PC-3 (cell line): ENCODE measurements at regions not wholly inside any gene's neighbourhood (a gene's known extent, or its start where the extent isn't known, plus 50 kb on each side); places are given as distances from the start of the nearest gene placed in this dataset.
A peak's percentile ranks its signal among the peaks of the same experiment; 100 is the strongest.

Experiments used
- ATAC-seq: fragments of 200-7000 bp; cut with Tn5 transposase; 2 replicates; pipeline ENCODE4 v1.9.1; 2020; ENCODE audit warnings: mild to moderate bottlenecking, moderate library complexity
- BruUV-seq: library from RNA; stranded (reverse); fragments of 400-500 nt; replicated peaks from 2 replicates; lab custom pipeline; 2021; lab: Mats Ljungman, UMichigan
- CTCF ChIA-PET: fragments of 300-600 bp; sonication (Branson Sonifier 250); formaldehyde crosslinking; loops from one replicate; lab custom pipeline; 2022; ENCODE audit warnings: antibody characterized with exemption; lab: Charles Lee
- POLR2A ChIA-PET: fragments of 300-600 bp; sonication (Branson Sonifier 250); formaldehyde crosslinking; loops from one replicate; lab custom pipeline; 2022; ENCODE audit warnings: antibody characterized with exemption; ENCODE audit not compliant: unreplicated experiment; lab: Charles Lee
- DNase-seq: peaks from one replicate; pipeline ENCODE4 v3.0.0-alpha.2; 2015
- H2AFZ ChIP-seq: fragments of 300-600 bp; sonication (generic); 2 replicates; pipeline ENCODE4 v1.6.0; 2016; ENCODE audit warnings: antibody characterized with exemption, low read length
- H3F3A ChIP-seq: fragments of 300-600 bp; sonication (generic); one replicate; pipeline ENCODE4 v1.6.0; 2017; ENCODE audit warnings: antibody characterized with exemption, low read length, control low read depth, mild to moderate bottlenecking; ENCODE audit not compliant: unreplicated experiment
- H3K27ac ChIP-seq: fragments of 300-600 bp; sonication (generic); 2 replicates; pipeline ENCODE4 v1.5.1; 2016; ENCODE audit warnings: mild to moderate bottlenecking, low read length
- H3K27me3 ChIP-seq: fragments of 300-600 bp; sonication (generic); 2 replicates; pipeline ENCODE4 v1.6.1; 2016; ENCODE audit warnings: low read length, mixed read lengths
- H3K36me3 ChIP-seq: fragments of 300-600 bp; sonication (generic); 2 replicates; pipeline ENCODE4 v1.6.1; 2016; ENCODE audit warnings: low read depth, mixed run types, low read length, mixed read lengths
- H3K4me1 ChIP-seq: fragments of 300-600 bp; sonication (generic); 2 replicates; pipeline ENCODE4 v1.5.1; 2016; ENCODE audit warnings: low read length; ENCODE audit not compliant: insufficient read depth
- H3K4me2 ChIP-seq: fragments of 300-600 bp; sonication (generic); 2 replicates; pipeline ENCODE4 v1.6.0; 2016; ENCODE audit warnings: low read length
- H3K4me3 ChIP-seq: fragments of 300-600 bp; sonication (generic); 2 replicates; pipeline ENCODE4 v1.5.1; 2016; ENCODE audit warnings: mild to moderate bottlenecking, low read length, mixed read lengths
- H3K79me2 ChIP-seq: fragments of 300-600 bp; sonication (generic); 2 replicates; pipeline ENCODE4 v1.6.1; 2017; ENCODE audit warnings: low read length, mixed read lengths
- H3K9ac ChIP-seq: fragments of 300-600 bp; sonication (generic); 2 replicates; pipeline ENCODE4 v1.6.0; 2016; ENCODE audit warnings: mild to moderate bottlenecking, low read length
- H3K9me2 ChIP-seq: fragments of 300-600 bp; sonication (generic); replicated peaks from 2 replicates; pipeline ENCODE4 v1.6.1; 2016; ENCODE audit warnings: mixed run types, low read length, mixed read lengths
- H3K9me3 ChIP-seq: fragments of 300-600 bp; sonication (generic); 2 replicates; pipeline ENCODE4 v1.6.1; 2016; ENCODE audit warnings: low read length, mixed read lengths
- H4K20me1 ChIP-seq: fragments of 300-600 bp; sonication (generic); 2 replicates; pipeline ENCODE4 v1.6.1; 2016; ENCODE audit warnings: low read length, mixed read lengths
- EZH2 ChIP-seq: fragments of 300-600 bp; sonication (generic); IDR thresholded peaks from one replicate; pipeline ENCODE4 v1.6.1; 2017; ENCODE audit warnings: antibody characterized with exemption, mild to moderate bottlenecking, low read length; ENCODE audit not compliant: unreplicated experiment
- EZH2phosphoT487 ChIP-seq: fragments of 300-600 bp; sonication (generic); IDR thresholded peaks from 2 replicates; pipeline ENCODE4 v1.6.1; 2018; ENCODE audit warnings: mild to moderate bottlenecking, antibody characterized with exemption, low read length, borderline replicate concordance
- intact Hi-C: fragments of 100-400 bp; cut with micrococcal nuclease; formaldehyde crosslinking; loops from 2 replicates; pipeline ENCODE4 v1.9.0; 2023
- TF ChIP-seq, protein P1 (sequence below): fragments of 300-600 bp; sonication (generic); conservative IDR thresholded peaks from 2 replicates; pipeline ENCODE4 v1.5.1; 2017; ENCODE audit warnings: antibody characterized with exemption, low read depth, mild to moderate bottlenecking, low read length

DNA sequence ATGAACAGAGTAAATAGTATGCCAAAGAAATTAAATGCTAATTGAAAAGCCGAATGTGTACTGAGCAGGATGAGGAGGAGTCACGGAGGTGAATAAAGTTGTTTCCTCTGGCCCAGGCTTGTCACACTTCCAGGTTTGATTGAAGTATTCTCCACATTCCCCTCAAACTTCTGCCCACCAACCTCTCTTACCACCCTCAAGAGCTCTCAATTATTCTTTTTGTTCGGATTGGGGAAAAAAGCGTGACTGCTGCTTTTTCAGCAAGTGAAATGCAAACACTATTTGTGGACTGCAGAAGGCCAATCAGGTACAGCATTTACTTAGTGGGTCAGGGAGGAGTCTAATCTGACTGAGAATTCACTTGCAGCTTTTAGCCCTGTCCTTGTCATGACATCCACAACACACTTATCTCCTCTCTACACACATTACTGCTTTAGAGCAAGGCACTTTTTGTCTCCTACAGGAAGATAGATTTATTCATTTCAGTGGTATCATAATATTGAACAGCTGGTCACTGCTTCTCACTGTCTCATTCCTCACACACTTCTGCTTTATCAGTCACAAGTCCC, 375.6 kb upstream of the PRMT6 start:
- no peak overlapping the region for H3K27ac ChIP-seq
- H3K4me1 ChIP-seq, result peaks cover 51% of the 10 kb centered on the region
- H3K9me2 ChIP-seq, result no peaks in the 10 kb centered on the region
- no peak overlapping the region for H3K4me3 ChIP-seq
- ATAC-seq, result no peak
- no peaks in the 10 kb centered on the region for H4K20me1 ChIP-seq
- no peaks in the 10 kb centered on the region for H3K27me3 ChIP-seq
- no peak for DNase-seq
- no peaks in the 10 kb centered on the region for H3K9me3 ChIP-seq
- no peaks in the 10 kb centered on the region for H3K36me3 ChIP-seq
- no peak overlapping the region for H3K4me2 ChIP-seq
- no peaks in the 10 kb centered on the region for H3F3A ChIP-seq
- BruUV-seq, result no TSS peak
- H3K9ac ChIP-seq, result no peak overlapping the region
- CTCF ChIA-PET, result no interaction called here
- intact Hi-C loops, result no loop called here
- POLR2A ChIA-PET, result no interaction called here
- TF ChIP-seq, protein P1, sequence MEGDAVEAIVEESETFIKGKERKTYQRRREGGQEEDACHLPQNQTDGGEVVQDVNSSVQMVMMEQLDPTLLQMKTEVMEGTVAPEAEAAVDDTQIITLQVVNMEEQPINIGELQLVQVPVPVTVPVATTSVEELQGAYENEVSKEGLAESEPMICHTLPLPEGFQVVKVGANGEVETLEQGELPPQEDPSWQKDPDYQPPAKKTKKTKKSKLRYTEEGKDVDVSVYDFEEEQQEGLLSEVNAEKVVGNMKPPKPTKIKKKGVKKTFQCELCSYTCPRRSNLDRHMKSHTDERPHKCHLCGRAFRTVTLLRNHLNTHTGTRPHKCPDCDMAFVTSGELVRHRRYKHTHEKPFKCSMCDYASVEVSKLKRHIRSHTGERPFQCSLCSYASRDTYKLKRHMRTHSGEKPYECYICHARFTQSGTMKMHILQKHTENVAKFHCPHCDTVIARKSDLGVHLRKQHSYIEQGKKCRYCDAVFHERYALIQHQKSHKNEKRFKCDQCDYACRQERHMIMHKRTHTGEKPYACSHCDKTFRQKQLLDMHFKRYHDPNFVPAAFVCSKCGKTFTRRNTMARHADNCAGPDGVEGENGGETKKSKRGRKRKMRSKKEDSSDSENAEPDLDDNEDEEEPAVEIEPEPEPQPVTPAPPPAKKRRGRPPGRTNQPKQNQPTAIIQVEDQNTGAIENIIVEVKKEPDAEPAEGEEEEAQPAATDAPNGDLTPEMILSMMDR, result no peak
- TF ChIP-seq EZH2phosphoT487 (no peak), EZH2 (no peak)
- H3K79me2 ChIP-seq, result no peaks in the 10 kb centered on the region
- H2AFZ ChIP-seq, result no peak overlapping the region

DNA sequence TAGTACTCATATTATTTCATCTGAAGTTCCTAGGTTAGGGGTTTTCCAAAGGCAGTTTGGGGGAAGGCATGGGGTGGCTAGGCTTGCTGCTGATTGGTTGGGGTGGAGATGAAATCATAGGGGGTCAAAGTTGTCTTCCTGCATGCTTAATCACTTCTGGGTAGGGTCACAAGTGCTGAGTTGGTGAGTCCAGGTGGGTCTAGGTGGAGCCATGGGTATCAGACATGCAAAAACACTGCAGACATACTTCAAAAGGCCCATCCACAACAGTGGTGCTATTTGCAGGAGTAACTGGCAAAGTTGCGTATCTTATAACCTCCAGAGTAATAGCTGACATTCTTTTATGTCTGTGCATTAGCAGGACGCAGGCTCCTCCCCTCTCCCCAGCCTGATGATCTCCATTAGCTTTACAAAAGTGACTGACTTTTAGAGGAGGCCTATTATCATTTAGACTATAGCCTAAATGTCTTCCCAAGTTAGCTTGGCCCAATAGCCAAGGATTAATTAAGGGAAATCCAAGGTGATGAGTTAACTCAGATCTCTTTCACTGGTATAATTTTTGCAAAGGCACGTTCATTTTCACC, 374.4 kb upstream of the PRMT6 start:
- Histone ChIP-seq H3K27ac (no peak overlapping the region), H3K79me2 (no peaks in the 10 kb centered on the region), H3F3A (no peaks in the 10 kb centered on the region), H3K27me3 (no peaks in the 10 kb centered on the region), H3K9me3 (no peaks in the 10 kb centered on the region), H2AFZ (no peak overlapping the region), H3K4me3 (no peak overlapping the region), H3K4me2 (no peak overlapping the region), H3K4me1 (peaks cover 40% of the 10 kb centered on the region), H3K36me3 (no peaks in the 10 kb centered on the region), H3K9me2 (no peaks in the 10 kb centered on the region), H3K9ac (no peak overlapping the region), H4K20me1 (no peaks in the 10 kb centered on the region)
- POLR2A ChIA-PET, result no interaction called here
- CTCF ChIA-PET, result no interaction called here
- DNase-seq (no peak), ATAC-seq (no peak)
- BruUV-seq, result no TSS peak
- TF ChIP-seq, protein P1, result no peak
- intact Hi-C loops, result no loop called here

DNA sequence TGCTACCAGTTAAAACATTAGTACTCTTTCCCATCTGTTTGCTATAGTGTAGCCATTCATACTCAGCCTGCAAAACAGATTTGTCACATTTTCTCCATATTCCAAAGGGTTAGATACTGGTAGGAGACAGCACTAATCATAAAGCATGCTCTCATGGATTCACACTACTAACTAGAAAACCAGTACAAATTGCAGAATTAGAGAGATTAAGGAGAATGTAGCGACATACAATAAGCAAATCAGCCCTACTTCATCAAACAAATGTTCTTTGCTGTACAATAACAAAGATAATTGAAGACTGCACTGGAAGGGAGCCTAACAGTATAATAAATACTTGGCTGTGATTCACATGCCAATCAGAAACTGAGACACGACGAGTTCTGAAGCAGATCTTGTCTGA, 368.0 kb upstream of the PRMT6 start:
- H3K4me1 ChIP-seq, result no peaks in the 10 kb centered on the region
- 0 out of 2 replicates have a peak overlapping the region, but pooled peaks have one; percentile 7 for H2AFZ ChIP-seq
- no peaks in the 10 kb centered on the region for H4K20me1 ChIP-seq
- no peak overlapping the region for H3K4me2 ChIP-seq
- H3K9ac ChIP-seq, result no peak overlapping the region
- intact Hi-C loops, result no loop called here
- no TSS peak for BruUV-seq
- no peaks in the 10 kb centered on the region for H3K9me2 ChIP-seq
- H3F3A ChIP-seq, result no peaks in the 10 kb centered on the region
- ATAC-seq (no peak), DNase-seq (no peak)
- H3K27ac ChIP-seq, result no peak overlapping the region
- TF ChIP-seq EZH2, result no peak
- no peak for TF ChIP-seq EZH2phosphoT487
- TF ChIP-seq, protein P1, result no peak
- H3K36me3 ChIP-seq, result no peaks in the 10 kb centered on the region
- ChIA-PET POLR2A (no interaction called here), CTCF (no interaction called here)
- no peaks in the 10 kb centered on the region for H3K79me2 ChIP-seq
- H3K9me3 ChIP-seq, result no peaks in the 10 kb centered on the region
- H3K27me3 ChIP-seq, result no peaks in the 10 kb centered on the region
- no peak overlapping the region for H3K4me3 ChIP-seq
